Loucy (cell line): ENCODE measurements at regions not wholly inside any gene's neighbourhood (a gene's known extent, or its start where the extent isn't known, plus 50 kb on each side); places are given as distances from the start of the nearest gene placed in this dataset.

Source experiments
- EZH2phosphoT487 ChIP-seq: fragments of 200-600 bp; IDR thresholded peaks from 2 replicates; pipeline ENCODE4 v1.6.1; 2018; ENCODE audit warnings: antibody characterized with exemption, mild to moderate bottlenecking, moderate library complexity, borderline replicate concordance
- TF ChIP-seq, protein P1 (sequence below): fragments of 200-600 bp; sonication (generic); conservative IDR thresholded peaks from 2 replicates; pipeline ENCODE4 v1.5.1; 2014; ENCODE audit warnings: mild to moderate bottlenecking, antibody characterized with exemption, low read length

DNA sequence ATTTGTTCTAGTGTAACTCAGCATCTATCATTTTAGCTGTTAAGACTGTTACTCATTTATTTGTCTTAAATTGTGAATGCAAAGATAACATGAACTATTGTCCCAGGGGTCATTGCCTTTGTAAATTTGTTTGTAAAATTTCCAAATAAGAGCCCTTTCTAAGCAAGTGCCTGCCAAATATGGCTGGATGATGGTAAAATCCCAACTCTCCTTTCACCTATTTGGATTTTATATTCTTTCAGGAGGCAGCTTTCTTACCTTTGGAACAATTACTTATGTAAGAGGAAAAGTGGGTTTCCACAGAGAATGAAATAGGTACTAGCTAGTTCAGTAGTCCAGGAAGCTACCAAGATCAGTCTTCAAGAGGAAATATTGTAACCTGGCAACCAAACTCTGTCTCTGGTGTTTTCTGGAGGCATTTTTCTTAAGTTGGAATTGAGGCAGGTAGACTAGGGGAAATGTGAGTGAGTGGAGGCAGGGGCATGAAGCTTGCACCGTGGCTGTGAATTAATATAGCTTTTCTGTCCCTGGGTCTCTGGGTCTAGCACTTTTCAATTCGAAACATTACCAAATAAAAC is 88.5 kb upstream of the XIST start:
- TF ChIP-seq, protein P1, sequence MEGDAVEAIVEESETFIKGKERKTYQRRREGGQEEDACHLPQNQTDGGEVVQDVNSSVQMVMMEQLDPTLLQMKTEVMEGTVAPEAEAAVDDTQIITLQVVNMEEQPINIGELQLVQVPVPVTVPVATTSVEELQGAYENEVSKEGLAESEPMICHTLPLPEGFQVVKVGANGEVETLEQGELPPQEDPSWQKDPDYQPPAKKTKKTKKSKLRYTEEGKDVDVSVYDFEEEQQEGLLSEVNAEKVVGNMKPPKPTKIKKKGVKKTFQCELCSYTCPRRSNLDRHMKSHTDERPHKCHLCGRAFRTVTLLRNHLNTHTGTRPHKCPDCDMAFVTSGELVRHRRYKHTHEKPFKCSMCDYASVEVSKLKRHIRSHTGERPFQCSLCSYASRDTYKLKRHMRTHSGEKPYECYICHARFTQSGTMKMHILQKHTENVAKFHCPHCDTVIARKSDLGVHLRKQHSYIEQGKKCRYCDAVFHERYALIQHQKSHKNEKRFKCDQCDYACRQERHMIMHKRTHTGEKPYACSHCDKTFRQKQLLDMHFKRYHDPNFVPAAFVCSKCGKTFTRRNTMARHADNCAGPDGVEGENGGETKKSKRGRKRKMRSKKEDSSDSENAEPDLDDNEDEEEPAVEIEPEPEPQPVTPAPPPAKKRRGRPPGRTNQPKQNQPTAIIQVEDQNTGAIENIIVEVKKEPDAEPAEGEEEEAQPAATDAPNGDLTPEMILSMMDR = no peak
- no peak for TF ChIP-seq EZH2phosphoT487
